NCI-H1694 treated with DMSO at 0.1 percent for 48 hours (cell line): ENCODE measurements at regions not wholly inside any gene's neighbourhood (a gene's known extent, or its start where the extent isn't known, plus 50 kb on each side); places are given as distances from the start of the nearest gene placed in this dataset.
"Not testable (repeated sequence)": the region's sequence is repeated elsewhere in the genome, so short reads cannot be mapped to it uniquely, and the experiment has no call there.

Source experiments
- DNase-seq: peaks from one replicate; lab custom pipeline; 2025; lab: John Stamatoyannopoulos, UW

- not testable (repeated sequence) for DNase-seq
These were observed 123.9 kb downstream of the MREG start for GRCh38 chr2:215889240-215889969.

GRCh38 chr2:215888680-215889079, 124.7 kb downstream of the MREG start:
- DNase-seq: no peak

GRCh38 chr2:215887303-215887702, 126.0 kb downstream of the MREG start:
- DNase-seq: no peak

GRCh38 chr2:215886022-215886421, 127.3 kb downstream of the MREG start:
- no peak for DNase-seq

- no peak for DNase-seq
These were observed 127.8 kb downstream of the MREG start for GRCh38 chr2:215885536-215885935.

- DNase-seq: no peak
These were observed 128.8 kb downstream of the MREG start for GRCh38 chr2:215884451-215885087.

- DNase-seq: no peak
These were observed 129.6 kb downstream of the MREG start for GRCh38 chr2:215883799-215884198.

- DNase-seq: no peak
These were observed 130.7 kb downstream of the MREG start for GRCh38 chr2:215882689-215883088.

GRCh38 chr2:215881582-215881981, 131.8 kb downstream of the MREG start:
- no peak for DNase-seq

GRCh38 chr2:215880970-215881369, 132.4 kb downstream of the MREG start:
- DNase-seq: no peak

- DNase-seq: no peak
These were observed 133.1 kb downstream of the MREG start for GRCh38 chr2:215879977-215880940.

GRCh38 chr2:215879331-215879730, 134.0 kb downstream of the MREG start:
- DNase-seq: no peak

- no peak for DNase-seq
These were observed 134.8 kb downstream of the MREG start for GRCh38 chr2:215878476-215879063.

GRCh38 chr2:215876937-215877238, 136.5 kb downstream of the MREG start:
- no peak for DNase-seq

GRCh38 chr2:215876139-215876936, 137.0 kb downstream of the MREG start:
- no peak for DNase-seq

GRCh38 chr2:215874418-215874817, 138.9 kb downstream of the MREG start:
- DNase-seq: no peak

GRCh38 chr2:215870986-215871385, 142.4 kb downstream of the MREG start:
- DNase-seq: no peak

- no peak for DNase-seq
These were observed 143.3 kb downstream of the MREG start for GRCh38 chr2:215870088-215870490.

GRCh38 chr2:215868846-215869543, 144.4 kb downstream of the MREG start:
- DNase-seq: no peak

- DNase-seq: no peak
These were observed 146.7 kb downstream of the MREG start for GRCh38 chr2:215866606-215867005.

GRCh38 chr2:215863687-215864086, 149.7 kb downstream of the MREG start:
- no peak for DNase-seq
